Naive thymus-derived CD8-positive, alpha-beta T cell (primary cell): ENCODE measurements at regions not wholly inside any gene's neighbourhood (a gene's known extent, or its start where the extent isn't known, plus 50 kb on each side); places are given as distances from the start of the nearest gene placed in this dataset.

Experiments
- ATAC-seq, 2 donors: fragments of 150-1000 bp; cut with Tn5 transposase in 1 of 2; sonication (Bioruptor Pico), chemical (Tn5 transposase) in 1 of 2; 1 replicate in 1 of 2; 2 replicates in 1 of 2; pipeline ENCODE4 v1.10.0; 2021; ENCODE audit warnings: mild to moderate bottlenecking in 2 of 2, moderate library complexity in 2 of 2
- POLR2A ChIA-PET: fragments of 350-600 bp; sonication (Branson Sonifier 250); formaldehyde crosslinking; loops from one replicate; lab custom pipeline; 2021; ENCODE audit warnings: antibody characterized with exemption; lab: Charles Lee
- DNase-seq, 10 donors: peaks; one replicate each; pipeline versions ENCODE4 v3.0.0 to v3.0.0-alpha.2; 2020 to 2022
- H3K27ac Mint-ChIP-seq, 10 donors: one replicate each; pipeline ENCODE4 v1.8.0; 2020 to 2022; ENCODE audit warnings: mild to moderate bottlenecking in 10 of 10, mixed read lengths in 10 of 10, moderate library complexity in 4 of 10, inconsistent platforms in 1 of 10
- H3K27me3 Mint-ChIP-seq, 5 donors: one replicate each; pipeline ENCODE4 v1.8.0; 2021 to 2022; ENCODE audit warnings: mixed read lengths in 5 of 5
- H3K36me3 Mint-ChIP-seq, 3 donors: one replicate each; pipeline ENCODE4 v1.8.0; 2020 to 2022; ENCODE audit warnings: mixed read lengths in 3 of 3, mild to moderate bottlenecking in 2 of 3, inconsistent platforms in 1 of 3
- H3K4me1 Mint-ChIP-seq, 4 donors: one replicate each; pipeline ENCODE4 v1.8.0; 2021 to 2022; ENCODE audit warnings: mixed read lengths in 4 of 4
- H3K4me3 Mint-ChIP-seq, 10 donors: one replicate each; pipeline ENCODE4 v1.8.0; 2020 to 2022; ENCODE audit warnings: mild to moderate bottlenecking in 10 of 10, mixed read lengths in 10 of 10, moderate library complexity in 6 of 10, inconsistent platforms in 1 of 10
- H3K9me3 Mint-ChIP-seq, 9 donors: one replicate each; pipeline ENCODE4 v1.8.0; 2020 to 2022; ENCODE audit warnings: mixed read lengths in 9 of 9, mild to moderate bottlenecking in 3 of 9, inconsistent platforms in 1 of 9, moderate library complexity in 1 of 9

DNA sequence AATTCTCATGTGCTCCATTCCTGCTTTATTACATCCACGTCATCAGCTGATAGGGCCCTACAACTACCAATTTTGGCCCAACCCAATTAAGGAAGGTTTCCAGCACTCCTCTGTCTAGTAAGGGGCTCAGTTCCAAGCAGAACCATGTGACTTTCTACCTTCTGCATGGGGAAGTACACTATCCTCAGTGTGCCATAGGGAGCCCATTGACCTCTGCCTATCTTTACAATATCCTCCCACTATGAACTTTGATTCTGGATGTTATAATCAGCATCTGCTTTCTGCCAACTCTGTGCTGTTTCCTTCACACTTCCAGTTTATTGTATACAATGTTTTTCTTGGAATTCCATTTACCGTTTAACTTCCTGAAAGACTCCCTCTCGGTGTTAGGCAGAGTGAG is 53.9 kb upstream of the GCFC2 start:
- no peaks in the 10 kb centered on the region for H3K36me3 Mint-ChIP-seq
- peaks cover 17 to 44% (median 18%) of the 10 kb centered on the region in 5 donors for H3K27me3 Mint-ChIP-seq
- ATAC-seq (no peak), DNase-seq (no peak)
- no peaks in the 10 kb centered on the region for H3K4me1 Mint-ChIP-seq
- H3K27ac Mint-ChIP-seq, result no peak overlapping the region
- POLR2A ChIA-PET, result no interaction called here
- peaks cover 0 to 2% (median 0%) of the 10 kb centered on the region in 9 donors for H3K9me3 Mint-ChIP-seq
- no peak overlapping the region for H3K4me3 Mint-ChIP-seq
